HG03060 (cell line): ENCODE measurements at regions not wholly inside any gene's neighbourhood (a gene's known extent, or its start where the extent isn't known, plus 50 kb on each side); places are given as distances from the start of the nearest gene placed in this dataset.

Experiments used
- ATAC-seq: cut with Tn5 transposase; IDR thresholded peaks from one replicate; pipeline ENCODE4 v1.9.1; 2021; ENCODE audit warnings: low read depth, moderate number of reproducible peaks; ENCODE audit not compliant: unreplicated experiment

- peak; percentile 50 for ATAC-seq
Observed at GRCh38 chr17:57174591-57174990, 81.7 kb upstream of the MSI2 start.

GRCh38 chr17:57178839-57179238 is 77.5 kb upstream of the MSI2 start:
- no peak for ATAC-seq

GRCh38 chr17:57182621-57183020 is 73.7 kb upstream of the MSI2 start:
- no peak for ATAC-seq

- ATAC-seq = no peak
Observed at GRCh38 chr17:57186226-57187019, 69.9 kb upstream of the MSI2 start.

- no peak for ATAC-seq
Observed at GRCh38 chr17:57187391-57187790, 68.9 kb upstream of the MSI2 start.

GRCh38 chr17:57195785-57196460 is 60.4 kb upstream of the MSI2 start:
- no peak for ATAC-seq

GRCh38 chr17:57197466-57198071 is 58.8 kb upstream of the MSI2 start:
- ATAC-seq = no peak

- ATAC-seq = no peak
Observed at GRCh38 chr17:57201481-57201880, 54.8 kb upstream of the MSI2 start.

- no peak for ATAC-seq
Observed at GRCh38 chr17:57203040-57203439, 53.3 kb upstream of the MSI2 start.
